ENCODE measurements at regions not wholly inside any gene's neighbourhood (a gene's known extent, or its start where the extent isn't known, plus 50 kb on each side); places are given as distances from the start of the nearest gene placed in this dataset.

- ATAC-seq (no peak), DNase-seq (no peak)
- Histone ChIP-seq H3K36me3 (no peaks in the 10 kb centered on the region), H3K27ac (no peak overlapping the region), H3K4me1 (no peaks in the 10 kb centered on the region), H3K4me3 (no peak overlapping the region), H3K27me3 (no peaks in the 10 kb centered on the region), H3K9me3 (peaks cover 12% of the 10 kb centered on the region)
- TF ChIP-seq CTCF (IDR thresholded peaks at IDR 0.05) = no peak
- intact Hi-C loops (cut with DNase I) = no loop called here
Measured at GRCh38 chr18:29351171-29351570, 1174.2 kb upstream of the CDH2 start.

DNA sequence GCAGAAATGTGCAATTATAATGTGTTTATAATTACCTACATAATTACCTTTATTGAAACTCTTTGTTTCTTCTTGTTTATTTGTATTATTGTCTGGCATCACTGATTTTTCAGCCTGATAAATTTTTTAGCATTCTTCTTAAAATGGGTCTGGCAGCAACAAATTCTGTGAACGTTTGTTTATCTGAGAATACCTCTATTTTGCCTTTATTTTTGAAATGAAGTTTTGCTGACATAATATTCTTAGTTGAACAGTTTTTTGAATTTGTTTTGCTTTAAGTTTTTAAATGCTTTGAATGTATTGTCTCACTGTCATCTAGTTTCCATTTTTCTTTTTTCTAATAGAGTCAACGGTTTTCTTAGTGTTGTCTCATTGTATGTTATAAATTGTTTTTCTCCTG, 1152.0 kb upstream of the CDH2 start:
- DNase-seq = no peak
- no peak for ATAC-seq
- no peaks in the 10 kb centered on the region for H3K27me3 ChIP-seq
- TF ChIP-seq CTCF (IDR thresholded peaks at IDR 0.05) = no peak
- H3K4me3 ChIP-seq = no peak overlapping the region
- no peaks in the 10 kb centered on the region for H3K4me1 ChIP-seq
- H3K9me3 ChIP-seq = peaks cover 9% of the 10 kb centered on the region
- no peak overlapping the region for H3K27ac ChIP-seq
- intact Hi-C loops (cut with DNase I) = no loop called here
- no peaks in the 10 kb centered on the region for H3K36me3 ChIP-seq

DNA sequence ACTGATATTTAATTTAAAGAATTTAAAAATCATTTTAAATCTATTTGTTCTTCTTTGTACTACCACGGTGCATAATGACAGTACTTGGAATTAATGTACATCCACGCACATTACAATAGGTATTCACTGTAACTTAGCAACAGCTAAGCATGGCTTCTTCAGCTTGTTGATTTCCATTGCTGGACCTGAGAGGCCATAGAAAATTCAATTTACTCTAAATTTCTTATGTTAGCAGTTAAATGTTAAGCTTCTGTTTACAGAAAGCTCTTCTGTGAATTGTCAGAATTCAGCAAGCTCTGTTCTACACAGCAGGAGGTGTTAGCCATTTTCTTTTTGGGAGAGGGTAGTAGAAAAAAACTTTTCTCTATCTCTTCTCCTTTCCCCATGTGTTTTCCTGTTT, 1149.3 kb upstream of the CDH2 start:
- TF ChIP-seq CTCF (IDR thresholded peaks at IDR 0.05) = no peak
- no peak overlapping the region for H3K27ac ChIP-seq
- no peaks in the 10 kb centered on the region for H3K4me1 ChIP-seq
- DNase-seq (no peak), ATAC-seq (no peak)
- H3K9me3 ChIP-seq = peaks cover 9% of the 10 kb centered on the region
- no peaks in the 10 kb centered on the region for H3K36me3 ChIP-seq
- no peak overlapping the region for H3K4me3 ChIP-seq
- no peaks in the 10 kb centered on the region for H3K27me3 ChIP-seq
- intact Hi-C loops (cut with DNase I) = no loop called here

- DNase-seq (no peak), ATAC-seq (no peak)
- Histone ChIP-seq H3K27ac (no peak overlapping the region), H3K36me3 (no peaks in the 10 kb centered on the region), H3K4me3 (no peak overlapping the region), H3K4me1 (no peaks in the 10 kb centered on the region), H3K27me3 (no peaks in the 10 kb centered on the region), H3K9me3 (no peaks in the 10 kb centered on the region)
- no peak for TF ChIP-seq CTCF (IDR thresholded peaks at IDR 0.05)
- intact Hi-C loops (cut with DNase I) = no loop called here
Measured at GRCh38 chr18:29321561-29321960, 1144.6 kb upstream of the CDH2 start.

GRCh38 chr18:29313312-29313711, 1136.4 kb upstream of the CDH2 start:
- DNase-seq (no peak), ATAC-seq (no peak)
- no peak for TF ChIP-seq CTCF (IDR thresholded peaks at IDR 0.05)
- intact Hi-C loops (cut with DNase I) = no loop called here
- Histone ChIP-seq H3K9me3 (no peaks in the 10 kb centered on the region), H3K4me3 (no peak overlapping the region), H3K27me3 (no peaks in the 10 kb centered on the region), H3K36me3 (no peaks in the 10 kb centered on the region), H3K27ac (no peak overlapping the region), H3K4me1 (no peaks in the 10 kb centered on the region)

DNA sequence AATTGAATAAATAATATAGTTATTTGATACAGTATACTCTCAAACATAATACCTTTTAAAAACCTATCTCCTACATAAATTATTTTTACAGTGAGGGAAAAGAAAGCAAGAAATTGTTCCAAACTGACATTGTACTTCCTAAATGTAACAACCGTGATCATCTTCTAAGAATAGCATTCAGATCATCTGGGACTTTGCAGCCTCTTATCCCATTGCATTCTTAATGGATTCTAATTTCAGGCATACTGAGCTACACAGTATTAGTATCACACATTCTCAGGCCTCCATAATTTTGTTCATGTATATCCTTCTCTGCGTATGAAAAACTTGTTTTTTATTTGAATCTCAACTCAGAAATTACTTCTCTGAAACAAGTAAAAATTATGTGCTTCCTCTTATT, 1134.7 kb upstream of the CDH2 start:
- H3K27ac ChIP-seq = no peak overlapping the region
- no peak for TF ChIP-seq CTCF (IDR thresholded peaks at IDR 0.05)
- no peaks in the 10 kb centered on the region for H3K4me1 ChIP-seq
- H3K36me3 ChIP-seq = no peaks in the 10 kb centered on the region
- no peaks in the 10 kb centered on the region for H3K27me3 ChIP-seq
- DNase-seq (no peak), ATAC-seq (no peak)
- H3K4me3 ChIP-seq = no peak overlapping the region
- intact Hi-C loops (cut with DNase I) = no loop called here
- no peaks in the 10 kb centered on the region for H3K9me3 ChIP-seq

All from upper lobe of right lung (tissue), 1 donor.